ENCODE measurements at regions not wholly inside any gene's neighbourhood (a gene's known extent, or its start where the extent isn't known, plus 50 kb on each side); places are given as distances from the start of the nearest gene placed in this dataset.
A peak's percentile ranks its signal among the peaks of the same experiment; 100 is the strongest.

DNA sequence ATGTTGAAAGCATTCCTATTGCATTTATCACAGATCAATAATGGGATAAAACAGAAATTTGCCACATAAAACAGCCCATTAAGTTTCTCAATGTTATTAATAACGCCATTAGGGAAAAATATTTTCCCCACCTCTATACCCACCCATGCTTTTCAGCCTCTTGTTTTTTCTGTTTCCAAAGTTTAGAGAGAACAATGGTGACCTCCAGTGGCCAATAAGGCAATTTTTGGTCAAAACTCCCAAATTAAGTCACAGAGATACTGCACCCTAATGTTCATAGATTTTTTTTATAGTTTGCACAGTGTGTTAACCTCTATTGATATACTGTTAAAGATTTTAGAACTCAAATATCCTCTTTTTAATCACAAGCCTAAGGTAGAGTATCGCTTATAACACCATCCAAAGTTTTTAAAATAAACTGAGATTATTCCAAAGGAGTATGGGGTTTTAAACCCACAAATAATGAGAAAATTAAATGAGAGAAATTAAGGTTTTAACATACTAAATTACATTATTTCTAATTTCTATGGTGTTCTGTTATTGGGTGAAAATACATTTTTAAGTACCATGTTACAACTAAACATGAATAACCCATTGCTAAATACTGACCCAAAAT is 184.7 kb upstream of the DCN start:
- TF ChIP-seq FOXA2 (IDR thresholded peaks at IDR 0.05) (no peak), MAX (IDR thresholded peaks at IDR 0.05) (no peak), TAF1 (conservative IDR thresholded peaks at IDR 0.05) (no peak), HNF4A (conservative IDR thresholded peaks at IDR 0.05) (no peak), FOXA1 (IDR thresholded peaks at IDR 0.05) (no peak), JUND (IDR thresholded peaks at IDR 0.05) (no peak), YY1 (IDR thresholded peaks at IDR 0.05) (no peak), RAD21 (IDR thresholded peaks at IDR 0.05) (peak; percentile 58 to 68), RXRA (IDR thresholded peaks at IDR 0.05) (no peak), SP1 (IDR thresholded peaks at IDR 0.05) (no peak), ZBTB33 (IDR thresholded peaks at IDR 0.05) (no peak), GABPA (IDR thresholded peaks at IDR 0.05 in 1 of 2, conservative IDR thresholded peaks at IDR 0.05 in 1 of 2) (no peak)
- TF ChIP-seq, protein P1, sequence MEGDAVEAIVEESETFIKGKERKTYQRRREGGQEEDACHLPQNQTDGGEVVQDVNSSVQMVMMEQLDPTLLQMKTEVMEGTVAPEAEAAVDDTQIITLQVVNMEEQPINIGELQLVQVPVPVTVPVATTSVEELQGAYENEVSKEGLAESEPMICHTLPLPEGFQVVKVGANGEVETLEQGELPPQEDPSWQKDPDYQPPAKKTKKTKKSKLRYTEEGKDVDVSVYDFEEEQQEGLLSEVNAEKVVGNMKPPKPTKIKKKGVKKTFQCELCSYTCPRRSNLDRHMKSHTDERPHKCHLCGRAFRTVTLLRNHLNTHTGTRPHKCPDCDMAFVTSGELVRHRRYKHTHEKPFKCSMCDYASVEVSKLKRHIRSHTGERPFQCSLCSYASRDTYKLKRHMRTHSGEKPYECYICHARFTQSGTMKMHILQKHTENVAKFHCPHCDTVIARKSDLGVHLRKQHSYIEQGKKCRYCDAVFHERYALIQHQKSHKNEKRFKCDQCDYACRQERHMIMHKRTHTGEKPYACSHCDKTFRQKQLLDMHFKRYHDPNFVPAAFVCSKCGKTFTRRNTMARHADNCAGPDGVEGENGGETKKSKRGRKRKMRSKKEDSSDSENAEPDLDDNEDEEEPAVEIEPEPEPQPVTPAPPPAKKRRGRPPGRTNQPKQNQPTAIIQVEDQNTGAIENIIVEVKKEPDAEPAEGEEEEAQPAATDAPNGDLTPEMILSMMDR (IDR thresholded peaks at IDR 0.05; ENCODE audit: low read depth, low read length, missing input control): peak; percentile 37
- TF ChIP-seq, protein P2, sequence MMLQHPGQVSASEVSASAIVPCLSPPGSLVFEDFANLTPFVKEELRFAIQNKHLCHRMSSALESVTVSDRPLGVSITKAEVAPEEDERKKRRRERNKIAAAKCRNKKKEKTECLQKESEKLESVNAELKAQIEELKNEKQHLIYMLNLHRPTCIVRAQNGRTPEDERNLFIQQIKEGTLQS (IDR thresholded peaks at IDR 0.05): no peak

Data from liver (tissue), 3 donors.